ENCODE measurements at regions not wholly inside any gene's neighbourhood (a gene's known extent, or its start where the extent isn't known, plus 50 kb on each side); places are given as distances from the start of the nearest gene placed in this dataset.

- Histone ChIP-seq H3K4me3 (ENCODE audit: low read depth in 1 of 3, low read length in 3 of 3) (no peak overlapping the region), H3K36me3 (ENCODE audit: control insufficient read depth in 4 of 4, insufficient read depth in 3 of 4, low read depth in 1 of 4, low read length in 3 of 4) (no peaks in the 10 kb centered on the region), H3K27me3 (ENCODE audit: control insufficient read depth in 4 of 4, insufficient read depth in 4 of 4, low read length in 3 of 4) (no peaks in the 10 kb centered on the region), H3K27ac (ENCODE audit: low read depth in 1 of 2, low read length in 2 of 2) (no peak overlapping the region), H3K9ac (ENCODE audit: low read depth in 1 of 2, low read length in 2 of 2) (no peak overlapping the region), H3K4me1 (ENCODE audit: control insufficient read depth in 4 of 4, insufficient read depth in 4 of 4, low read length in 3 of 4) (no peaks in the 10 kb centered on the region), H3K9me3 (ENCODE audit: control insufficient read depth in 4 of 4, low read length in 3 of 4) (no peaks in the 10 kb centered on the region)
- TF ChIP-seq, protein P1, sequence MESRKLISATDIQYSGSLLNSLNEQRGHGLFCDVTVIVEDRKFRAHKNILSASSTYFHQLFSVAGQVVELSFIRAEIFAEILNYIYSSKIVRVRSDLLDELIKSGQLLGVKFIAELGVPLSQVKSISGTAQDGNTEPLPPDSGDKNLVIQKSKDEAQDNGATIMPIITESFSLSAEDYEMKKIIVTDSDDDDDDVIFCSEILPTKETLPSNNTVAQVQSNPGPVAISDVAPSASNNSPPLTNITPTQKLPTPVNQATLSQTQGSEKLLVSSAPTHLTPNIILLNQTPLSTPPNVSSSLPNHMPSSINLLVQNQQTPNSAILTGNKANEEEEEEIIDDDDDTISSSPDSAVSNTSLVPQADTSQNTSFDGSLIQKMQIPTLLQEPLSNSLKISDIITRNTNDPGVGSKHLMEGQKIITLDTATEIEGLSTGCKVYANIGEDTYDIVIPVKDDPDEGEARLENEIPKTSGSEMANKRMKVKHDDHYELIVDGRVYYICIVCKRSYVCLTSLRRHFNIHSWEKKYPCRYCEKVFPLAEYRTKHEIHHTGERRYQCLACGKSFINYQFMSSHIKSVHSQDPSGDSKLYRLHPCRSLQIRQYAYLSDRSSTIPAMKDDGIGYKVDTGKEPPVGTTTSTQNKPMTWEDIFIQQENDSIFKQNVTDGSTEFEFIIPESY (IDR thresholded peaks at IDR 0.05): no peak
- TF ChIP-seq FOXA2 (IDR thresholded peaks at IDR 0.05) (no peak), RXRA (IDR thresholded peaks at IDR 0.05) (no peak)
- DNase-seq (ENCODE audit: low spot score): no peak
Observed at GRCh38 chr3:83946049-83946448, 1012.7 kb upstream of the CADM2 start.

DNA sequence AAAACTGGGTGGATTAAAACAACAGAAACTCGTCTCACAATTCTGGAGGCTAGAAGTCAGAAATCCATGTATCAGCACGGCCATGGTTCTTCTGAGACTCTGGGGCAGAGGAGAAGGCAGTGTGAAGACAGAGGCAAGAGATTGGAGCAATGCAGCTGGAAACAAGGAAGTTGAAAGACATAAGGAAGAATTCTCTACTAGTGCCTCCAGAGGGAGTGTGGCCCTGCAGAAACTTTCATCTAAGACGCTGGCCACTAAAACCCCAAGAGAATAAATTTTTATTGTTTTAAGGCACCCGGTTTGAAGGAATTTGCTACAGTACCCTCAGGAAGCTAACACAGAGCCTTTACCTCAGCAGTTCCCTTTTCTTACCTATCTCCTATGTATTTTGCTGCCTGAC, 1012.2 kb upstream of the CADM2 start:
- Histone ChIP-seq H3K36me3 (ENCODE audit: control insufficient read depth in 4 of 4, insufficient read depth in 3 of 4, low read depth in 1 of 4, low read length in 3 of 4) (no peaks in the 10 kb centered on the region), H3K4me1 (ENCODE audit: control insufficient read depth in 4 of 4, insufficient read depth in 4 of 4, low read length in 3 of 4) (no peaks in the 10 kb centered on the region), H3K27me3 (ENCODE audit: control insufficient read depth in 4 of 4, insufficient read depth in 4 of 4, low read length in 3 of 4) (no peaks in the 10 kb centered on the region), H3K9ac (ENCODE audit: low read depth in 1 of 2, low read length in 2 of 2) (no peak overlapping the region), H3K9me3 (ENCODE audit: control insufficient read depth in 4 of 4, low read length in 3 of 4) (no peaks in the 10 kb centered on the region), H3K4me3 (ENCODE audit: low read depth in 1 of 3, low read length in 3 of 3) (no peak overlapping the region), H3K27ac (ENCODE audit: low read depth in 1 of 2, low read length in 2 of 2) (no peak overlapping the region)
- no peak for DNase-seq (ENCODE audit: low spot score)
- TF ChIP-seq REST (IDR thresholded peaks at IDR 0.05): no peak
- no peak for TF ChIP-seq FOXA1 (IDR thresholded peaks at IDR 0.05)
- no peak for TF ChIP-seq HNF4A (conservative IDR thresholded peaks at IDR 0.05)
- TF ChIP-seq JUND (IDR thresholded peaks at IDR 0.05): no peak
- no peak for TF ChIP-seq HNF4G (IDR thresholded peaks at IDR 0.05)
- no peak for TF ChIP-seq RAD21 (IDR thresholded peaks at IDR 0.05)
- TF ChIP-seq EGR1 (IDR thresholded peaks at IDR 0.05; ENCODE audit: low read depth in 2 of 2): no peak
- no peak for TF ChIP-seq YY1 (IDR thresholded peaks at IDR 0.05)
- no peak for TF ChIP-seq GABPA (IDR thresholded peaks at IDR 0.05 in 1 of 2, conservative IDR thresholded peaks at IDR 0.05 in 1 of 2)
- TF ChIP-seq, protein P2, sequence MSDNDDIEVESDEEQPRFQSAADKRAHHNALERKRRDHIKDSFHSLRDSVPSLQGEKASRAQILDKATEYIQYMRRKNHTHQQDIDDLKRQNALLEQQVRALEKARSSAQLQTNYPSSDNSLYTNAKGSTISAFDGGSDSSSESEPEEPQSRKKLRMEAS (IDR thresholded peaks at IDR 0.05): no peak
- TF ChIP-seq FOXA2 (IDR thresholded peaks at IDR 0.05): no peak
- TF ChIP-seq, protein P1 (IDR thresholded peaks at IDR 0.05): no peak
- TF ChIP-seq, protein P3, sequence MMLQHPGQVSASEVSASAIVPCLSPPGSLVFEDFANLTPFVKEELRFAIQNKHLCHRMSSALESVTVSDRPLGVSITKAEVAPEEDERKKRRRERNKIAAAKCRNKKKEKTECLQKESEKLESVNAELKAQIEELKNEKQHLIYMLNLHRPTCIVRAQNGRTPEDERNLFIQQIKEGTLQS (IDR thresholded peaks at IDR 0.05): no peak
- TF ChIP-seq, protein P4, sequence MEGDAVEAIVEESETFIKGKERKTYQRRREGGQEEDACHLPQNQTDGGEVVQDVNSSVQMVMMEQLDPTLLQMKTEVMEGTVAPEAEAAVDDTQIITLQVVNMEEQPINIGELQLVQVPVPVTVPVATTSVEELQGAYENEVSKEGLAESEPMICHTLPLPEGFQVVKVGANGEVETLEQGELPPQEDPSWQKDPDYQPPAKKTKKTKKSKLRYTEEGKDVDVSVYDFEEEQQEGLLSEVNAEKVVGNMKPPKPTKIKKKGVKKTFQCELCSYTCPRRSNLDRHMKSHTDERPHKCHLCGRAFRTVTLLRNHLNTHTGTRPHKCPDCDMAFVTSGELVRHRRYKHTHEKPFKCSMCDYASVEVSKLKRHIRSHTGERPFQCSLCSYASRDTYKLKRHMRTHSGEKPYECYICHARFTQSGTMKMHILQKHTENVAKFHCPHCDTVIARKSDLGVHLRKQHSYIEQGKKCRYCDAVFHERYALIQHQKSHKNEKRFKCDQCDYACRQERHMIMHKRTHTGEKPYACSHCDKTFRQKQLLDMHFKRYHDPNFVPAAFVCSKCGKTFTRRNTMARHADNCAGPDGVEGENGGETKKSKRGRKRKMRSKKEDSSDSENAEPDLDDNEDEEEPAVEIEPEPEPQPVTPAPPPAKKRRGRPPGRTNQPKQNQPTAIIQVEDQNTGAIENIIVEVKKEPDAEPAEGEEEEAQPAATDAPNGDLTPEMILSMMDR (IDR thresholded peaks at IDR 0.05; ENCODE audit: low read depth, low read length, missing input control): no peak
- TF ChIP-seq NR2F2 (IDR thresholded peaks at IDR 0.05): no peak
- no peak for TF ChIP-seq TAF1 (conservative IDR thresholded peaks at IDR 0.05)
- TF ChIP-seq SP1 (IDR thresholded peaks at IDR 0.05): no peak
- no peak for TF ChIP-seq RXRA (IDR thresholded peaks at IDR 0.05)
- WGBS: 34% methylated on average over 4 of the region's 4 CpGs

Measured in liver (tissue), 8 donors.